DMS79 (cell line): ENCODE measurements at regions not wholly inside any gene's neighbourhood (a gene's known extent, or its start where the extent isn't known, plus 50 kb on each side); places are given as distances from the start of the nearest gene placed in this dataset.
"Not testable (repeated sequence)": the region's sequence is repeated elsewhere in the genome, so short reads cannot be mapped to it uniquely, and the experiment has no call there.

Experiments used
- DNase-seq: peaks from one replicate; lab custom pipeline; 2025; lab: John Stamatoyannopoulos, UW

DNA sequence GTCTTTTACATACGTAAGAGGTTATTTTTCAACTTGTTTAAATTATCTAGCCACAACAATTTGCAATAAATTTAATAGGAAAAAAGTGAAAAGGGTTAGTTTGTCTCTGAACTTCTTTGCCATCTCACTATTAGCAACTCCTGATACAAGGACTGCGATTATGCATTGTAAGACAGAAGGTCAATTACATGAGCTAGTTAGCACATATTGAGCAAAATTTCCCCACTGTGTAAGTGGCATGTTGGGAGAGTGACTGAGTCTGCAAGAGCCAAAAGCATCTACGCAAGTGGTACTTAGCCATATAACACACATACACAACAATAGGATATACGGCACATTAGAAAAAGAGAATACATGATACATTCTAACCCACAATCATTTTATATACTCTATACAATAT is 927.2 kb downstream of the STPG2 start:
- no peak for DNase-seq

DNA sequence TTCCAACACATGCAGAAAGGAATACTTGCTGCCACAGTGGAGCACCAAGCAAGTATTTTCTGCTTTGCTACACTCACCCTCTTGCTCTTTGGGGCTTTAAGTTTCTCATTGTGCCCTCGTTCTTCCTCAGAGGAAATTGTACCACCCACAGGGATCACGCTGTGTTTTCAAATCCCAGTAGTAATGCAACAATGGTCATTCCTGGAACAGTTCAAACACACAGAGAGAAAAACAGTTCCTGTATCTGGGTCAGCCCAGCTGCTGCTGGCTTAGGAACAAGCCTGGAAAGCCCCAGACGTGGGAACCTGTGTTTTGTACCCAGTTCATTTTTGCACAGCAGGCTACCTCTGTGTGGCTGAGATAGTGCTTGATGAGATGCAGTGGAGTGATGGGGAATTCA is 907.8 kb downstream of the STPG2 start:
- DNase-seq: no peak

DNA sequence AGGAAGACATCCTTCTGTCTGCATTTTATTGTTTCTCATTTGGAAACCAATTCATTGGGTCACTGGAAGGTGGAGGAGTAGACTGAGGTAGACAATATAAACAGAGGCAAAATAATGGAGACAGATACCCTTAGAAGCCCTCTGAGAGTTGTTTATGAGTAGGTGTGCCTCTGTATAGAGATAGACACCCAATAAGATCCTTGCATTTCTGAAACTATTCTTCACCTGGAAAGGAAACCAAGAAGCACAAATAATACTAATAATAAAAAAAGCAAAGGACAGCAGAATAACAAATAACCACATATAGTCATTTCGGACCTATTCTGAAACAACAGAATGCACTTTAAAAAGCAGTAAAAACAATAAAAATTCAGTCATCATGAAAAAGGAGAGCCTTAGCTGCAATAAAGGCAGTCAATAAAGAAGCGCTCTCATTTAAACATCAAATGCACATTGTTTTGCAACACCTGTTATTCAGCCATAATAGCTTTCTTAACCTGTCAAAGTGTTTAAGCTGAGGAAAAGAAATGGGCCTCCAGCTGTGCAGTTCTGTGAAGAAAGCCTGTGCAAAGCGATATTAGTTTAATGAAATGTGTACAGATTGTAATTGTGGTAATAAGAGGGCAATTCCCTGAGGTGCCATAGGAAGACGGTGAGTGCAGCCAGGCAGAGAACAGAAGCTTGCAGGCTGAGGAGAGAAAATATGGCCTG is 904.2 kb downstream of the STPG2 start:
- no peak for DNase-seq

DNA sequence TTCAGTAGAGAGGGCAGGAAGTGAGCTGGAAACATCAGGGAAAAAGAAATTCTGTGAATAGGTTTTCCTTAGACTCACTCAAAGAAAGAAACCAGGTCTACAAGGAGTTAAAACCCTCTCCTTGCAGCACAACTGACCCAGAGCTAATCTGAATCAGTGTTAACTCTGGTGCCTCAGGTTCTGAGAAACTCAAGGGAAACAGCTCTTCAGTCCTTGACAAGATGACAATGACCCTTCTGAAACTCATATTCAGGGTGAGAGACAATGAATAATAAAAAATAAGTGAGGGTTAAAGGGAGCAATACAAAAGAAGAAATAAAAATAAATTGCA is 903.6 kb downstream of the STPG2 start:
- DNase-seq: no peak

DNA sequence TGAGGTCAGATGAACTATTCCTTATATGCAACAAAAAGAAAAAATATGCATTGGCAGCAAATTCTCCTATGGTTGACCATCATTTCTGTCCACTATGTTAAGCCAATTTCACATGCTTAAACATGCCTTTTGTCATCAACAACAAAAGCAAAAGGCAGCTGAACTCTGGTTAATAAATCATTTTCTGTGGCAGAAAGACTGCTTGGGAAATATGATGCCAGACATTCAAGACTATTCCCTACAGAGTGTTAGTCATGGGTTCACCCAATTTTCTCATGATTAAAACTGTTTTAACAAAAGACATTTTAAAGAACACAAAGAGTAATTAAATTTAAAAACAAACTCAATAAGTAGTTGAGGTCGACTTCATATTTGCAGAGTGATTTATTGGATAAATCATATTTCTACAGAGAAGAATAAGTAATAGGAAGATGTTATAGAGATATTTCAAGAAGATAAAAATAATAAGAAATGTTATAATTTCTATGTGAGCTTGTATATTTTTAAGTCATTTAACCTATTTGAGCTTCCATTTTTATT is 890.6 kb downstream of the STPG2 start:
- DNase-seq: no peak

DNA sequence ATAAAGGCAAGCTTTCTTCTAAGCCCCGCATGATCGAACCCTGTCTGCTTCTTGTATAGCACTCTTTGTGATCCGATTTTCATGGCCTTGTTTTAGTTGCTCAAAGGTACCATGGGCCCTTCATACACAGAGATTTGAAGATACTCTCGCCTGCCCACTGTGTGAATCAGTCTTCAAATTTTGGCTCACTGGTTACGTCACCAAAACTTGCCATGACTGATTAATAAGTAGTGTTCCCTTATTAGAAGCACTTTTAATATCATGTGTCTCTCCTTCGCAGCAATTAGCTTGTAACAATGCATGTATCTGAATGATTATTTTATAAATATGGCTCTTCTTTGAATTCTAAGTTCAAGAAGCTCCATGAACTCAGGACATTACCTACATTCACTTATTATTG is 880.5 kb downstream of the STPG2 start:
- no peak for DNase-seq

DNA sequence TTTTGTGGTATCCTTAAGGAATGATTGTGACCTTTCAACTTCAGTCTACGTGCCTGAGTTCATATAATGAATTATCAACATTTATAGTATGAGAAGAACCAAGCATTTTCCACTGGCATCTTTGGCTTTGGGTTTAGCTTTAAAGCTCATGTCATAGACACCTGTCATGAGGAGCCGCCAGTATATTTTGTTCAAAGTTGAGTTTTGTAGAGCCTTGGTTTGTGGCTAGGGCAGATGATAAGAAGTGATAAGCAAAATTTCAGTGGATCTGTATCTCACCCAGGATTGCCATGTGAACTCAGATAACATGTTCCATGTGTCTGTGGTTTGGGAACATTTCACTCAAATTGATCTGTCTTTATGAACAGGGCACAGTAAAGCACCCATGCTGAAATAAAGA is 873.2 kb downstream of the STPG2 start:
- DNase-seq: no peak

DNA sequence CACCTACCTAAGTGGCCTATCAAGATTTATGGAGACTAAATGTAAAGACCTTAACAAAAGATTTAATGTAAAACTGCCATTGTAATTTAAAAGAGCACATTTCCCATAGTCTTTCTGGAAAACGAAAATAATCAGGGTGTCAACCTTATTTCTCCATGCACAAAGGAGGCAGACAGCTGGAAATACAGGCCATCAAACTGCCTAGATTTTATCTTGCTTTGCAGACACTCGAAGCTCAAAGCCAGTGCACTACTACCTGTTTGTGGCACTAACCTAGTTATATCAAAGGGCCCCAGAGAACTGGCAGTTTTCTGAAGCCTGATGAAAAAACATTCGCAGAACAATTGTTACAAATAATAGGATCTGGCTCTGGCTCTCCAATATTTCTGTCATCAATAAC is 863.9 kb downstream of the STPG2 start:
- no peak for DNase-seq

DNA sequence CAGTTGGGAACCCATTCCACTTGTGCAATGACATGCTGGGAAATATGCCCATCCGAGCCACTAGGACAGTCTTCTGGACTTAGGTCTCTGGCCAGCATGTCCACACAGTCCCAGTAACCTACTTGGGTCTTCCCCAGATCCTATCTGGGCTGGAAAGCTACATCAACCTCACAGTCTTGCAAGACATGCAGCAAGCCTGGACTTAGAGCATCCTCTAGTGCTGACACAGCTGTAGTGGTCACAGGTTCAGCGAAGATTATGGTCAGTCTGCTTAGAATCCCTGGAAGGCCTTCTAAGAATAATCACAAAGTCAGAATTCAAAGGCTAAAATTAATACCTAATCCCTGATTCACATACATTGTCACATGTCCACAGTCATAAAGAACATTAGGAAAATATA is 842.7 kb downstream of the STPG2 start:
- no peak for DNase-seq

DNA sequence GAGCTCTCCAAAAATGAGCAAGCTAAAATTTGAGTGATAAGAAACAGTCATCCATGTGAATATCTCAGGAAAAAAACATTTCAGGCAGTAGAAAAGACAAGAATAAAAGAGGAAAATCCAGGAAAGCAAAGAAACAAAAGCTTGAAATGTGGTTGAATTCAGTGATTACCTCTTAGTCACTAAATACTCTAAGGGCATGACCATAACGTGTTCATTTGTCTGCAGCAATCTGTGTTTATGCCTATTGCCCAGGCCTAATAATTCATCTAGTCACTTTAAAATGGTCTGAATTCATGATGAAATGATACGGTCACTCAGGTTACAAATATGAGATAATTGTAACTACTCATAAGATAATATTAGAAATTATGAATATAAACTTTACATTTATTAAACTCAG is 837.9 kb downstream of the STPG2 start:
- DNase-seq: no peak

DNA sequence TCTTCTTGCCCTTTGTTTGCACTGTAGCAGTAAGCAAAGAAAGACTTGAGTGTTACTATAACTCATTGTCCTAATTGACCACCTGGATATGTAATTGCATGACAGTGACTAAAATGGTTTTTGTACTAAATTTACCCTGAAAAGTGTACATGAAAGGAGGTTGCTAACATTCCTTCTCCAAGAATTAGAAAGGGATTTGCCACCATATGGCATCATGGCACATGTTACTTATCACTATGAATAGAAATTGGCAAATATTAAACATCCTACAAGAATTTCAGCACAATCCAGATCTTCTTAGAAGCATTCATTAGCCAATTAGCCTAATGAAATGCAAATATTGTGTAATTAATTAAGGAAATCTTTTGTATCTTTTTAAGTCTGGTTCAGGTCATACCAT is 834.2 kb downstream of the STPG2 start:
- DNase-seq: no peak

DNA sequence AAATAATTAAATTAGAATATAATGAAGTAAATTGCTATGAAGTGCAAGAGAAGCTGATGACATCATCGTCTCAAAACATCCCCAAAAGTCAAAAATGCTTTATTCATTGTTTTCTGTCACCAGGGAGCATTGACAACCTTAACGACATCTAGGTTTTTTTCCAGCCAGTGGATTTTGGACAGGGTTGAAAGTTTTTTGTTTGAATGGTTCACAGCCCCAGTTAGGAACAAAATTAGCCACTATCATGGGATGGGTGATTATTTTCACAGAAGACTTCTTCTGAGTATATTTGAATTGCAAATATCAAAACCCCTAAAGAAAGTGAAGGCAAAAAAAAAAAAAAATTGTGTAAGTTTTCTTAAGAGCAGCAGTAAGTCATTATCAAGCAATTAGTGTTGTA is 826.1 kb downstream of the STPG2 start:
- no peak for DNase-seq

DNA sequence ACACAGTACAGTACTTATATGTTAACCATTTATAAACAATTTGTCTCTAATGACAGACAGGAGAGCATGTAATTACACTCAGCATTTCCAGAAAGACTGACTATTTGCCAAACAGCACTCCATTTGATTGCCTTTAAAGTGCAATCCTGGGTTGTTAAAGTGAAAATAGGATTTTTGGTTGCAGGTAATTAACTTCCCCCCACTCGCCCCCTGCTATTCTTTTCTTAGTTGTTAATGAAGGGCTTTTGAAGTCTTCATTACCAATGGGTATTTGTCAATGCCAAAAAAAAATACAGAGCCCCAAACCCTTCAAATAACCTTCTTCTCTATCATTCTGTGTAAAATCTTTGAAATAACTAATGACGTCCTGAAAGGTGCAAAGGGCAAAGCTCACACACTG is 825.6 kb downstream of the STPG2 start:
- peak; percentile 59 for DNase-seq

DNA sequence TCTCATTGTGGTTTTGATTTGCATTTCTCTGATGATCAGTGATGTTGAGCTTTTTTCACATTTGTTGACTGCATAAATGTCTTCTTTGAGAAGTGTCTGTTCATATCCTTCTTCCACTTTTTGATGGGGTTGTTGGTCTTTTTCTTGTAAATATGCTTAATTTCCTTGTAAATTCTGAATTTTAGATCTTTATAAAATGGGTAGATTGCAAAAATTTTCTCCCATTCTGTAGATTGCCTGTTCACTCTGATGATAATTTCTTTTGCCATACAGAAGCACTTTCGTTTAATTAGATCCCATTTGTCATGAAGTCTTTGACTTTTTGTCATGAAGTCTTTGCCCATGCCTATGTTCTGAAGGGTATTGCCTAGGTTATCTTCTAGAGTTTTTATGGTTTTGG is 817.5 kb downstream of the STPG2 start:
- DNase-seq: not testable (repeated sequence)

DNA sequence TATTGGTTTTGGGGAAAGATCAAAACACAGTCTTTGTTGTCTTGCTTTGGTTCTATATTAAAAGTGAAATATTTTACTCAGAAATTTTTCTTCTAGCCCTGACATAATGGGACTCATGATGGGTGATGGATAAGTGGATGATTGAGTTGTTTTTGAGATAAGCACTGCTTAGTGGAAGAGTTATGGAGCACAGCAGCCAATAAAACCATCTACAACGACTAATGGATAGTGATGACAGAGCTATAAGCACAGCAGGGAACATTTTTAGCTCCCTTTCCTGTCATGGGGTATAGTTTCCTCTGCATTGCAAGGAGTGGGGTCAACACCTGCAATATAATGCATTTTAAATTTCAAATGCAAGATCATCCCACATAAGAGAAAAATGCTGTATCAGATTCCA is 812.4 kb downstream of the STPG2 start:
- DNase-seq: no peak

DNA sequence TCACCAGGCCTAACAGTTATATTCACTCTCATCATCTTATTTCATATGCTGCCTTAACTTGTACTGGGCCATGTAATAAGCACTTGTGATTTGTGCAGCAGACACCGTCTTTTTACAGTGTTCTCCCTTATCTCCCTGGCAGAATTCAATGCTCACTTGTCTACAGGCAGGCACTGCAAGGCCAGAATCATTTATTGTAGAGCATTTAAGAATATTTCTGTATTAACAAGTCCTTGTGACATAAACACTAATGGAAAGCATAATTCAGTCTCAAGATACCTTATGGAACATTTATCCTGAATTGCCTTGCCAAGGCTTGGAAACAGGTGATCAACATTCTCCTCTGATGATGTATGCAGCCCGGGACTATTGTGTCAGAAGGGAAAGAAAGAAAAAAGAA is 808.9 kb downstream of the STPG2 start:
- DNase-seq: no peak

DNA sequence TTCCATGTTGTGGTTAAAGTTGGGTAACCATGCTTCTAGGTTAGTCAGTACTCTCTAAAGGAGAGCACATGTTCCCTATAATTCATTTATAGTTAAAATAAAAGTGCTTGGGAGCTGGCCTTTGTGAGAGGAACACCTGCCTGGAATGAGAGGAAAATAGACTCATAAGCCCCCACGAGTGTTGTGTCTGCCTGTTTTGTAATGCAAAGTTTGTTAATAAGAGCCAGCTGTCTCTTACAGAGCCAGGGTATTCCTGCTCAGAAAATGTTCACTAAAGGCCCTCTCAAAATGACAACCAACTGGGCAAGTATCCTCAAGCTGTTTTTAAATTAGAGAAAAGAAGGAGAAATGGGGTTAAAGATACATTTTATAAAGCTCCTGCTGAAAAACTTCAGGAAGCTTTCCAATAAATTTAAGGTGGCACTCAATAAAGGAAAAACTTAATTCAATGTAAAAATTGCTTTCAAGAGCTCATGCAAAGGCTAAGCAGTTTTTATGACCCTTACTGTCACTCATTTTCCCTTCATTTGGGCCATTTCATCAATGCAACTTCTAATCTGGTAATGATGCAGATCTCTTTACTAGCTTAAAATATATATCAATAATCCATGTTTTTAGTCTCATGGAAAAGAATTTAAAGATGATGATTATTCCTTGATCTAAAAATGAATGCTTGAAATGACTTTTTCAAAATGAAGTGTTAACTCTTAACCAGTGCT is 793.6 kb downstream of the STPG2 start:
- peak; percentile 53 for DNase-seq

DNA sequence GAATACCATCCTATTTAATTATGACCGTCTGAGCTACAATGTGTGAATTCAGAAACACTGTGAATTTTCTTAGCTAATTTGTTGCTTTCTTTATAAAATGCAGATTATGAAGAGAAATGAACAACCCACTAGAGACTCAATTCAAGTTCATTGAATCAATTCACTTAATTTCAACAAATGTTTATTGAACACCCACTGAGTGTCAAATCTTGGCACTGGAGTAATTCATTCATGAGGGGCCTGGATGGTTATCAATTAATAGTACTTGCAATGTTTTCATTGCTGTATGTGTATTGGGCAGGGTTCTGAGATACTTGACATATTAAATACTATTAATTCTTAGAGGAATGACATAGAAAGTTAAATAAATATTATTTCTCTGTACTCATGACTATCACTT is 789.4 kb downstream of the STPG2 start:
- DNase-seq: no peak

DNA sequence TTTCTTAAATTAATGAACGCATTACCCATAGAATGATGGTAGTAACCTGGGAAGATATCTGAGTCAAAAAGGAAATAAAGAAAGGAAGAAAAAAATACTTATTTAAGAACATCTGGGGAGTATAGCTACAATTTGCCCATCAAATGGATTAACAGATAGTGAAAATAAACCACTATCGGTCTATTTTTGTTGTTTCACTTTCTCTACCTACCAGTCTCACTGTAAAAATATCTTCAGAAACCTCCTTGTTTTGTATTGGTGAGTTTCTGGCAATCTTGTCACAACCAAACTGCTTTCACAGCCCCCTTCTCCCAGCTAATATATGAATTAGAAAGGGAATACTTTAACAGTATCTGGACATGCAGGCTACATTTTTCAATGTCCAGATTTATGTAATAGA is 783.5 kb downstream of the STPG2 start:
- DNase-seq: no peak

DNA sequence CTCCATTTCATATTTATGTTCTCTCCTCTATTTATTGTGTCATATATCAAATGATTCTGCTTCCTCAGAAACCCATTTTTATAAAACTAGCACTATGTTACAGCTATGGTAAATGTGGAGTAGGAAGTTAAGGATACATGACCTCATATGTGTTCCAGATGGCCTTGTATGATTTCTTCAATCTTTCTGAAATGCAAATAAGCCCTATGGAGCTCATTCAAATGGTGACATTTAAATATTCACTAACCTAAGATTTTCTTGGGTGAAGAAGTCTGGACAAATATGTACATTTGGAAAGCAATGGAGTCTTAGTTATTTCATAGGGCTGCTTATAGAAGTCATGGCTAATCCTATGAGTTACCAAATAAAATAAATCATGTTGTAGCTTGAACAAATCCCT is 782.5 kb downstream of the STPG2 start:
- no peak for DNase-seq

DNA sequence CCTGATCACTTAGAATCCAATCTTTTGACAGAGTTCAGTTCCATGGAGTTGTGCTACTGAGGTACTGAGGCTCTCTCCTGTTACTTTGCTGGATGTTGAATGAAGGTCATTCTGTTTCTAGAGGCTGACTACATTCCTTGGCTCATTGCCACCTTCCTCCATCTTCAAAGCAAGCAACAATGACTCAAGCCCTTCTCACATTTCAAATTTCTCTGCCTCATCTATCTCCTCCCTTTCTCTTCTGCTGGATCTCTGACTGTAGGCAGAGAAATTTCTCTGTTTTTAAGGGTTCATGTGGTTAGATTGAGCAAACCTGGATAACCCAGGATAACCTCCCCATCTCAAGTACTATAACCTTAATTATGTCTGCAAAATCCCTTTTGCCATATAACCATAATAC is 775.4 kb downstream of the STPG2 start:
- no peak for DNase-seq

DNA sequence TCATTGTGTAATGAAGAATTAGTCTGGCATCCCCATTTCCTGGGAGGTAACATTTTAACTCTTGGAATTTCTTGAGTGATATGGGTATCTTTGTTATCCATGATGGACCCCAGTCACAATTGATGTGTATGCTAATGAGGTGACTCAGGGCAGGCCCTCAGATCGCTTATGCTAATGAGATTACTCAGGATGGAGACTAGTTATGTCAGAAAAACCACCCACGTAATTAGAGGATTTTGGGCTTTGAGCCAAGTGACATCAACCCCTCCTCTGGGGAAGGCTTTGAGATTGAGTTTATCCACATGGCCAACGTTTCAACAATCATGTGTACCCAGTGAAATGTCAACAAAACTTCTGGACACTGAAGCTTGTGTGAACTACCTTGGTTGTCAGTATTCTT is 772.7 kb downstream of the STPG2 start:
- no peak for DNase-seq

DNA sequence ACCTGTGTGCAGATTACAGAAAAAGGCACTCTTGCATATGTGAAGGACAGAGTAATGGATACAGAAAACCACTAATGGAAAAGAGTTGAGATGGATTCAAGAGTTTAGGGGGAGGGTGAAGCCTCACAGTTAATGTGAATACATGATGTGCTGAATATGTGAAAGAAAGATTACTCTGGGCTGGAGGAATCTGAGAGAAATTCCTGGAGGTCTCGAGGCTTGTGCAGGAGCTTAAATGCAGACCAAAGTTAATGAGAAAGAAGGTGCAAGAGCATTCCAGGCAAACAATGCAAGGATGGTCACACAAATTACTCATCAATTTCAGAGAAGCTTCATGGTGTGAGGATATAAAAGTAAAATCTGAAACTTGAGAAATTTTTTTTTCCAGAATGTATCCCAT is 768.8 kb downstream of the STPG2 start:
- no peak for DNase-seq

DNA sequence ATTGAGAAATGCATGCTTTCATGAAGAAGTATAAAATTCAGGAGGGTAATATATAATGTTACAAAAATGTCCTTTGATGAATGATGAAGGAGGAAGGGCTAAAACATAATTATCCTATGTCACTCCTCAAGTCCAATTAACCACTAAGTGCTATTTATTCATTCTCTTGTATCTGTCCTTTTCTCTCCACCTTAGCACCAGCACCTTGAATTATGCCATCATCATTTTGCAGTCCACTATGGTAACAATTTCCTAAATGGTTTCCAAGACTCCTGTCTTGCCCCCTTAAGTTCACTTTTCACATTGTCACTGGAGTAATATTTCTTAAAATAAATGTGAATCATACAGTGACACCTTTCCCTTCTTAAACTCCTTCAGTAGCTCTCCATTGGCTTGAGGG is 756.3 kb downstream of the STPG2 start:
- no peak for DNase-seq
